ENCODE measurements at regions not wholly inside any gene's neighbourhood (a gene's known extent, or its start where the extent isn't known, plus 50 kb on each side); places are given as distances from the start of the nearest gene placed in this dataset.

DNA sequence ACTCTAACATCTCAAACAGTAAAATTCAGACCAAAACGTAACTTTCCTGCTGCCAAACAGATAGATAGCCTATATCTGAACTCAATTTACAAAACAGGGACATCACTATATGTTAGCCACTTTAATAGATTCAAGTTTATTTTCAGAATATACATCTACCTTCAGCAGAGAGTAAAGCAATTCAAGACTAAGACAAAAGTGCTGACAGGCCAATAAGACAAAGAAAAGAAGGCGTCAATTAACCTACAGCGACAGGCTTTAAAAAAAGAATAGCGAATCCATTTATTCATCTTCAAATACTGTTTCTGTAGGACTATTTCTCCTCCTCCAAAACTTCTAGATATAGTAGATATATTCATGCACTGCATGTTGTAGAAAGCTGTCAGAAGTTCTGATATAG, 333.0 kb downstream of the GRB14 start:
- DNase-seq = no peak

GRCh38 chr2:164287056-164287455, 334.2 kb downstream of the GRB14 start:
- no peak for DNase-seq

- DNase-seq = no peak
Measured at GRCh38 chr2:164285576-164285975, 335.7 kb downstream of the GRB14 start.

DNA sequence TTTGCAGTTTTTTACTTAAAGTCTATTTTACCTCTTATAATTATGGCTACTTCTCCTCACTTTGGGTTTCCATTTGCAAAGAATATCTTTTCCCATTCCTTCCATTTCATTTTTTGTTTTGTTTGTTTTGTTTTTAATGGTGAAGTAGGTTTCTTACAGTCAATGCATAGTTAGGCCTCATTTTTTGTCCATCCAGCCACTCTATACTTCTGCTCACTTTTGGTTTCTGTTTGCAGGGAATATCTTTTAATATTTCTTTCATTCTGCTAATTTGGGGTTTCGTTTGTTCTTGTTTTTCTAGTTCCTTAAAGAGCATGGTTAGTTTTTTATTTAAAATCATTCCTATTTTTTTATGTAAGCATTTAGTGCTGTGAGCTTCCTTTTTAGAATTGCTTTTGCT, 339.4 kb downstream of the GRB14 start:
- no peak for DNase-seq

- no peak for DNase-seq
Measured at GRCh38 chr2:164275659-164276058, 345.6 kb downstream of the GRB14 start.

DNA sequence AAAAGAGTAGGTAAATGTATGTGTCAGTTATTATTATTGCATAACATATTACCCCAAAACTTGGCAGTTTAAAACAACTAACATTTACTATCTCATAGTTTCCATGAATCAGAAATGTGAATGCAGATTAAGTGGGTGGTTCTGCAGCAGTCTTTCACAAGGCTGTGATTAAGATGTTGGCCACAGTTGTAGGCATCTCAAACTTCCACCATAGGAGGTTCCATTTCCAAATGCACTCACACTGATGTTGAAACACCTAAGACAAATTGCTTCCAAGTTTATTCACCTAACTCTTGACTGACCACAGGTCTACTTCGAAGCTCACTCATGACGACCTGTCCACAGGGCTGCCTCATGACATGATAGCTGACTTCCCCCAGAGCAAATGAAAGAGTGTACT, 360.8 kb downstream of the GRB14 start:
- no peak for DNase-seq

DNA sequence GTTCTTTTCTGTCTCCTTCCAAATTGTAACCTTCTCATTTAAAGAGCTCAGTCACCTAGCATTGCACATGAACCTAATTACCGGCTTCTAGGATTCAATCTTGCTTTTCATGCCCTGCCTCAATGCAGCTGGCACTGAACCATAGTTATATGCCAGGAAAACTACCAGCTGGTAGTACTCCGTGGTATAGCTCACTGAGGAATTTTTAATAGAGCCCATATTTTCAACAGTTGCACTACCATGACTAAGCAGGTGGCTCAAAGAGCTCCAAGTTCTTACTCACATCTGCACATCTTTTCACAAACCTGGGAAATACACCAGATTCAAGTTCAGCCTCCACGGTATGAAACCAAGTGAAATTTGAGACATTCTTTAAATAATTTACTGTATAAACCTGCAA, 363.5 kb downstream of the GRB14 start:
- no peak for DNase-seq

- DNase-seq = no peak
Measured at GRCh38 chr2:164252568-164253287, 368.6 kb downstream of the GRB14 start.

- DNase-seq = no peak
Measured at GRCh38 chr2:164243315-164243714, 378.0 kb downstream of the GRB14 start.

- DNase-seq = no peak
Measured at GRCh38 chr2:164242409-164242808, 378.9 kb downstream of the GRB14 start.

- no peak for DNase-seq
Measured at GRCh38 chr2:164234074-164234473, 387.2 kb downstream of the GRB14 start.

GRCh38 chr2:164224007-164224406, 397.3 kb downstream of the GRB14 start:
- no peak for DNase-seq

- no peak for DNase-seq
Measured at GRCh38 chr2:164221473-164221872, 399.8 kb downstream of the GRB14 start.

- no peak for DNase-seq
Measured at GRCh38 chr2:164220265-164220664, 401.0 kb downstream of the GRB14 start.

DNA sequence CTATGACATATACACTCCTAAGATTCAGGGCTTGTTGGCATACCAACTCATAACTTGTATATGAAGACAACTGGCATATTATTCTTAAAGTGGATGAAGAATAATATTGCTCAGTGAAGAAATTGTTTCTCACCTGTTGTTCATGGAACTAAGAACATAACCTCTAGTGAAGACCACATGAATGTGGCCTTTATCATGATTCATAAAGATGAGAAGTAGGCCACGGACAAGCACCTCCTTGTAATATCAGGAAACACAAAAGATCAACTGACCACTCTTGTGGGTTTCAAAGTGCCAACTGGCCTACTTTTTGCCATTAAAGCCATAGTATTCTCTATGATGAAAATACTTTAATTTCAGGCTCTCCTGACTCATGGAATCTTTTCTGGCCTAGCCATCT, 407.4 kb downstream of the GRB14 start:
- DNase-seq = no peak

DNA sequence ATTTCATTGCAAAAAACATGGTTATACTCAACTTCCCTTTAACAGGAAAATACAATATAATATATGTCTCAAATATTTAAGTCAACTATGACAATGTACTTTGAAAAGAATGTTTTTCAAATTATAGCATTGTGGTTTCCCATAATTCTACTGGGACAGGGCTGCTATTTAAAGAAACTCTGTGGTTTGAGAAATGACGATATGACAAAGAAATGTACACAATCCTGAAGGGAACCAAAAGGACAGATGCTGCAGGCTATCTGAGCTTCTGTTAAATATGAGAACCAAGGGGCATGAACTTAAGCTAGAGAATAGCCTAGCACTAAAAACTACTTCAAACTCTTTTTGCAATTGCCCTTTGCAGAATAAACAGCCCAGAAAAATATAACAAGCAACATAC, 415.9 kb downstream of the GRB14 start:
- no peak for DNase-seq

GRCh38 chr2:164203131-164203530, 418.2 kb downstream of the GRB14 start:
- DNase-seq = no peak

GRCh38 chr2:164198256-164198655, 423.0 kb downstream of the GRB14 start:
- no peak for DNase-seq

GRCh38 chr2:164190700-164191099, 430.6 kb downstream of the GRB14 start:
- DNase-seq = no peak

- no peak for DNase-seq
Measured at GRCh38 chr2:164189851-164190250, 431.4 kb downstream of the GRB14 start.

GRCh38 chr2:164187121-164187520, 434.2 kb downstream of the GRB14 start:
- no peak for DNase-seq

- no peak for DNase-seq
Measured at GRCh38 chr2:164186591-164186990, 434.7 kb downstream of the GRB14 start.

- DNase-seq = no peak
Measured at GRCh38 chr2:164182116-164182627, 439.1 kb downstream of the GRB14 start.

GRCh38 chr2:164178835-164179465, 442.3 kb downstream of the GRB14 start:
- no peak for DNase-seq

DNA sequence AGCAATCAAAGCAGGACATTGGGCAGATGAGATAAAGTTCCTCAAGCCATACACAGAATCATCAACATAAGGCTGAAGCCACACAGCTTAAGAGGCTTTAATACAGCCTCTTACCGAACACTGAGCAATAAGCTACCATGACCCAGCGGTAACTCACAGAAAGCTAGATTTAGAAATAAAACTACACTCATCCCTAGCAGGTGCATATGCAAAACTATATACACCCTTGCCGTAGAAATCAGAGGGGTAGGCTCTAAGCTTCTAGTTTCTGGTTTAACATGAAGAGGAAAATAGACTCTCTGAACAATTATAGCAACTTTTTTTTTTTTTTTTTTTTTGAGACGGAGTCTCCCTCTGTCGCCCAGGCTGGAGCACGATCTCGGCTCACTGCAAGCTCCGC, 428.8 kb upstream of the FIGN start:
- no peak for DNase-seq

Data from right hindlimb (tissue), 1 donor.